ENCODE measurements at regions not wholly inside any gene's neighbourhood (a gene's known extent, or its start where the extent isn't known, plus 50 kb on each side); places are given as distances from the start of the nearest gene placed in this dataset.

DNA sequence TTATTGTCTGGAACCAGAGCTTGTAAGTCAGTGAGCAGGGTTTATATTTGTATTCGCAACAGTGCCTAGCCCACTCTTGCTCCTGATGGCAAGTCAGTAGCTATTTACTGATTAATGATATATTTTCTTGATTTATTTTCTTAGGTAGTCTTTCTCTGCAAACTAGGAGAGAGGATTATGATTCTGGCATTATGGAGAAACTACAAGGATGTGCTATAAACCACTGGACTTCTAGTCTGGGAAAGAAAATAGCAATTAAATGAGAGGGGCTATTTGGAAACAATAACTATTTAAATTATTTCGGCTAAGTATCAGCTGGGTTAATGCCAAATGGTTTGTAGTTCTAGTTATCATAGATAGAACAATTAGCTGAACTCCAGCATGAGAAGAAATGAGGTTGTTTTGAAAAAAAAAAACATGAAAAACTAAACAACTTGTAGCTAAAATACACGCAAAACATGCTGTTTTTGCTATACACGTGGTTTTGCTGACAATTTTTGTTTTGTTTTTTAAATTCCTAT, 304.9 kb upstream of the TCF21 start:
- no peak for DNase-seq

DNA sequence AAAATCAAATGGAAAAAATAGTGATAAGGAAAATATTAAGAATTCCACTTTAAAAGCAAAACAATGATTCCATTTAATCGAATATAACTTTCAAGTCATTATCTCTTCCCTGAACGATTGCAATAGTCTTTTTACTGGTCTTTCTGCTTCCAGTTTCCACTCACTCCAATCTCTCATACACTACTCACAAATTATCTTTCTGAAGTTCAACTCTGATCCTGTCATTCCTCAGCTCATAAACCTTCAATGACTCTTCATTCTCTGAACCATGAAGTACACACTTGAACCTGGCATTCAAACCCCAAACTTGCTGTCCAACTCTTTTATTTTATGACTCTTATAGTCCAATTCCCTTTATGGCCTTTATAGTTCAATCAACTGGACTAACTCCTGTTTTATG, 304.1 kb upstream of the TCF21 start:
- DNase-seq = no peak

DNA sequence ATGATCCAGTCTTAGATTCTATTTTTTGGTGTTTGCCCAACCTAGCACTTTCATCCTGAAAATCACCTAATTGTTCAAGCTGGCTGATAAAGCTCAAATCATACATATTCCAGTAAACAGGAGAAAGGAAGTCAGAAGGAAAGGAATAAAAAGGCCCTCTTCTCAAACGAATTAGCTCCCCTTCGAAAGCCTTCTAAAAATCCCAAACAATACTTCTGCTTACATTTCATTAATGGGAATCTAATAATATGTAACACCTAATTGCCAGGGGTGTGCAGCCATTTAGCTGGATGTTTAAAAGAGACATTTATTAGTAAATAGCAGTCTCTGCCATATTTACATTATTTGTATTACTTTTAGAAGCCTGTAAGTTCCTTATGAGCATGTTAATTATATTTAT, 302.9 kb upstream of the TCF21 start:
- no peak for DNase-seq

DNA sequence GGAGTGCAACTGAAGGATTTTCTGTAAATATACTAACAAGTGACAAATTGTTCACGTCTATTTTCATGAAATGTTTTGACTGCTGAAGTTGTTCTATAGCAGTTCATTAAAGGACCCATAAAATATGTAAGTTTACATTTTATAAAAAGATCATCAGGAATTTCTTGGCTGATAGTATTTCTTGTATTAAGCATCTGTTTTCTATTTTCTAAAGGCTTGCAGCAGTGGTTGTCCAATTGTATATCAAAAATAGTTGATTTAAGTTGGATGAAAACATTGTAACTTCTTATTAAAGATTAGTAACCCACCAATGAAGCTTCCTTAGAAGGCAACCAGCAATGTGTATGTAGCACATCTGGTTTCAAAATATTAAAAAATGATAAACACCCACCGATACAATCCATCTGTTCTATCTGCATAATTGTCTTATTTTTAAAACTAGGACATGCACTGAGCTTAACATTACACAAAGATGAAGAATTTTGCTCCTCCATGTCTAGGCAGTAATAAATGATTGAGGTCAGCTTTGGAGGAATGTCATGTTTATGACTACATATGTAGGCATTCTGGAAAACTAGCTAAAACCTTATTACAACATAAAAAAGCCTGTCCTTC, 301.3 kb upstream of the TCF21 start:
- DNase-seq = no peak

GRCh38 chr6:133590196-133590595, 298.7 kb upstream of the TCF21 start:
- DNase-seq = no peak

GRCh38 chr6:133590814-133591213, 298.1 kb upstream of the TCF21 start:
- no peak for DNase-seq

DNA sequence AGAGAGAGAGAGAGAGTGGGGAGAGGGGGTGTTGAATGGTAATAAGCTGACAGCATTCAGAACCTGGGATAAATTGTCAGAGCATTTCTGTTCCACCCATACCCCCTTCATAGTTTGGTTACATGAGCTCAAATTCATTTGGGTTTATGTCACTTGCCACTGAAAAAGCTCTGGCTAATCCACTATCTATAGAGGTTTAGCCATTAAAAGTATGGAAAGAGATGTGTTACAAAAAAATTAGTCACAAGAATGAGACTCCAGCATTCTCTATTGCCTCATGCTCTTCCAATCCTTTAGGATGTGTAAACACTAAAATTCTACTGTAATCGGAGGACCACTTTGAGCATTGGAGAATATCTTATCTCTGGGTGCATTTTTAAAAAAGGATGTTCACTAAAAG, 297.6 kb upstream of the TCF21 start:
- no peak for DNase-seq

DNA sequence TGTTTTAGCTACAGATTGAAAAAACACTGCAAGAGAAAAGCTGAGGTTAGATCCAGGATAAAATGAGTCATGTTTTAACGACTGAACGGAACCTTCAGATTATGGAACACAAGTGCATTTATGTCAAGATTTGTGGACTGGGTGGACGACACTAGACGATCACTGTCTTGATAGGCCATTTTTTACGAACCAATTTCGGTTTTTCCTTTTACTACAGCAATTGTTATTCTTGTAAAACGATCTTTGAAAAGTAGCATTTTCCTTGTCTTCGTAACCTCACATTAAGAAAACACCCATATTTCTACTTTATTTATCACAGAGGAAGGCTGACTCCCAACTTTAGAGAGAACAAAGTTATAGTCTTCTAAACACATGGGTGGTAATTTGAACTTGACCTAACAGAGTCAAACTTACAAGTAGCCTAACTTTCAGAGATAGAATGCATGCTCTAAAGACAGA, 294.2 kb upstream of the TCF21 start:
- DNase-seq = no peak

GRCh38 chr6:133595111-133595761, 293.7 kb upstream of the TCF21 start:
- no peak for DNase-seq

- no peak for DNase-seq
Observed at GRCh38 chr6:133606852-133607251, 282.1 kb upstream of the TCF21 start.

GRCh38 chr6:133608620-133609019, 280.3 kb upstream of the TCF21 start:
- no peak for DNase-seq

DNA sequence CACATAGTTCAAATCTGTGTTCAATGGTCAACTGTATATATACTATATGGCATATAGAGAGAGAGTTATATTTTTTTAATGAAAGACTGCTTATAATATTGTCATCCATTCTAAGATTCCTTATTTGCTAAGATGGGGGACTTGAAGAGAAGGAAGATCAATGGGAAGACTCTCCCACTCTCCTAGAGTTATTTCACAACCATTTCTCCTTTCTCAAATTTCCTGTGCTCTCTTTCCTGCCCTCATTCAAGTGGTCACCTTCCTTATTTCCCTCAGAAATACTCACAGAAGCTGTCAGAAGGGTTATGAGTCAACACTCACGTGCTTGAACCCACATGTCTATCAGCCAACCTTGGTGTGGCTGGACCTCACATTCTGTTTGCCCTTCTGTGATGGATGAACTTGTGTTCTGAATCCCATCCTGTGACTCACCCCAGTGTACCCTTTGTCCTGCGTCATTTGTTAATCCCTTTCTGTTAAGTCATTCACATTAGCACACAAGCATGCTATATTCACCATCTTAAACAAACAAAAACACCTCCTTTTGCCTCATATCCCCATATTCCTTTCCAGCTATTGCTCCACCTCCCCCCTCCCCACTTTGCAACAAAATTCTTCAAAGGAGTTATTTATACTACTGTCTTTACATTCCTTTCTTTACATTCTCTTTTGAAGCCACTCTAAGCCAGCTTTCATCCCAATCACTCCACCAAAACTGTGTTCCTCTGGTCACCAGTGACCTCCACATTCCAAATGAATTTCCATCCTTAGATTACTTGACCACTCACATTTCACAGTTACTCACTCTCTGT, 279.3 kb upstream of the TCF21 start:
- peak; percentile 85 to 89 for DNase-seq

DNA sequence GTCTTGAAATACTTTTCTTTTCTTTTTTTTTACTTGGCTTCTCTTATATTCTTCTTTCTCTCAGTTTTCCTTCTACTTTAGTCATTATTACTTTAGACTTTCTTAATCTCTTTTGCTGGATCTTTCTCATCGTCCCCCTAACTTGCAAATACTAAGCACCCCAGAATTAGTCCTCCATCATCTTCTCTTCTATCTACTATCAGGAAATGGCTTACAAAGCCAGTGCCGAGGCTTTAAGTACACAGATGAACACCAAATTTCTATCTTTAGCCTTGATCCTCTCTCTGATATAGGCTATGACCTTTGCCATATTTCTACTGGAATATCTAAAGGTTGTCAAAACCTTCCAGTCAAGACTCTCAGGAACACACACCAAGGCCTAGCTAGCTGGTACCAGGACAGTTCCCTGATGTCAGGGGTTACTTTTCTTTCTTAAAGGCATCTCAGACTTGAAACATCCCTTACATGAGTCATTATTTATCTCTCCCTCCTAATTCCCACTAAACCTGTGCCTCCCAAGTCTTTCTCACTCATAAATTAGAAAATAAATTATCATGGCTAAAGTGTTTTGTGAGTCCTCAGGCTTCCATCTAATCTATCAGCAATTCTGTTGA, 278.6 kb upstream of the TCF21 start:
- DNase-seq = no peak

DNA sequence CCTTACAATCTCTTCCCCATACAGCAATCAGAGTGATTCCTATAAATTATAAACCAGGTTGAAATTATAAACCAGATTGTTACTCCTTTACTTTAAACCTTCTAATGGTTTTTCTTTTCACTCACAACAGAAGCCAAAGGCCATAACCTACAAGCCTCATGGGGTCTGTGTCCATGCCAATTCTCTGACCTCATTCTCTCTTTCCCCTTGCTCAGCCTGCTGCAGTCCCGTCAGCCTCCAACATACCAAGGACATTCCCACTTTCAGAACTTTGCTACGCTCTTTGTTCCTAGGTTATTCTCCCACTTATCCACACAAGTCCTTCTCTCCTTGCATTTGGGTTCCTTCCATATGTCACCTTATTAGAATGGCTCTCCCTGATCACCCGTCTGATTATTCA, 277.9 kb upstream of the TCF21 start:
- no peak for DNase-seq

- no peak for DNase-seq
Observed at GRCh38 chr6:133612459-133612858, 276.5 kb upstream of the TCF21 start.

GRCh38 chr6:133613211-133613610, 275.7 kb upstream of the TCF21 start:
- no peak for DNase-seq

- DNase-seq = no peak
Observed at GRCh38 chr6:133621751-133622150, 267.2 kb upstream of the TCF21 start.

DNA sequence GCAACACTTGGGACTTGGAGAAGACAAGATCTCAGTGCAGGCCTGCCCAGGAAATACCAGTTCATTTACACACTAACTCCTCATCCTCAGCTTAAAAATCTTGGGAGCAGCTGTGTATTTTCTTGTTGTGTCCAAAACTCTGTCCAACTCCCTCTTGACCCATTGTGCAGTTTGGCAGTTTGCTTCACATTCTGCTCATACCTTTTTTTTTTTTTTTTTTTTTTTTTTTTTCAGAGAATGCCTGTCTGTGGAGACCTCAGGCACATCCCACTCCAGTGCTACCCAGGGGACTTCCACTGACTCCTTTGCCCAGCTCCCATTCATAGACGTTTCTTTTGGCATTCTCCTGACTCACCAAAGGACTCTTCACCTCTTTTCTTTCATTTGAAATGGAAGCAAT, 265.8 kb upstream of the TCF21 start:
- no peak for DNase-seq

DNA sequence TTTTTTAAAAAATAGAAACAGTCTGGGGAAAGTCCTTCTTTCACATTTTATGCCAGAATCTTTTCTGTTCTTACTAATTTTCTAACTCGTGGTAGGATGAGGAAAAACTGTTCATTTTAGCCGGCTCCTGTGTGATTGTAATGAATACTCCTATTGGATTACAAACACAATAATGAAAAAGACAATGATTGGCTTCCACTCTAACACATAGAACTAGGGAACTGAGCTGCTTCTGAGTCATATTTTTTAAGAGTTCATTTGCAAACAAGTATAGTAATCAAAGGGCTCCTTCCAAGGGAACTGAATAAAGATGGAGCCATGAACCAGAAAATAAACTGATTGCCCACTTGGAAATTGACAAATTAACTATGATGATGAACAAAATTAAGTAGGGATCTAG, 265.3 kb upstream of the TCF21 start:
- no peak for DNase-seq

DNA sequence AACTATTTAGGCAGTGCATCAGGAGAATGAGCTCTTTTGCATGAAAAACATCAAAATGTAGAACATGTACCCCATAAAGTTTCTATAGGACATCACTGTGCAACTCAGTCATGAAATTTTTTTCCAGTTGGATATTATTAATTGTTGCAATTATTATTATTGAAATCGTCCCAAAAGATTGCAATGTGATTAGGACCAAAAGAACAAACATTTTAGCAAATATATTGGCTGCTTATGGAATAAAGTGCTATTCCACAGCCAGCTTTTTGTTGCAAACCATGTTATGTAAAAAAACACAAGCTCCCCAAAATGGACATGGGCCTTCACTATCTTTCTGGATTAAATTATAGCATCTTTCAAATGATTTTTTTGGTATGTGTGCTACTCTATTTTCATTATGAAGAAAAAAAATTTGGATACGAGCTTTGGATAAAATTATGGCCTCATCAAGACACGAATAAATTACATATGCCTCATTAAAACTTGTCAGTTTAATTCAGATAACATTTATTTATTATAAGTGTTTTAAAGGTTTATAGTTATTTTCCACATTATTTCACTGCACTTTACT, 262.7 kb upstream of the TCF21 start:
- no peak for DNase-seq

DNA sequence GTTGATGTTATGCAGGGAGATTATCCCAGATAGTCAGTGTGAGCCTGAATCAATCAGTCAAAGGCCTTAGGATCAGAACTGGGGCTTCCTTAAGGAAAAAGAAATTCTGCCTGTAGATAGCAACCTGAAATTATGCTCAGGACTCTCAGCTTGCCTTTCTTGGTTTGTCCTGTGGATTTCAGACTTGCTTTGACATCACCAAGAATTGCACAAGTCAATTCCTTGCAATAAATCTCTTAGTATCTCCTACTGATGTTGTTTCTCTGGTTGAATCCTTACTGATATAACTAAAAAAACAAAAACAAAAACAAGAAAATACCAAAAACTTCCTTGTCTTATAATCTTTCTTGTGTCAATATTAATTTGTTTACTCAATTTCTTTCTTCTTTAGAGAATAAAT, 258.9 kb upstream of the TCF21 start:
- DNase-seq = no peak

DNA sequence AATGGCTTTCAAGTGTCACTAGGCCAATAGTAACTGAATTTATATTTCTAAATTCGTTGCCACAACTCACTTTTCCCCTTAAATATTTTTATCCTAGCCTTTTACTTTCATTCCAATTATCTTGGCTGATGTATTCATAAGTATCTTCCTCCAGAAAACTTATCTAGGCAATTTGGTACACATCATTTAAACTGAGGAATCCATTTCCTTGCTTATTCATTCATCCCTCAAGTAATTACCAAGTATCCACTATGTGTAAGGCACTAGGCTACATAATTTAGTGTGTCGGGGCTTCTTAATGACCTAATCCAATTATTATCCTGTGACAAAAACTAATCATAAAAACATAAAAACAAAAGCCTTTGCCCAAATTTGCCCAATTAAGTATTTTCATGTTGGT, 258.3 kb upstream of the TCF21 start:
- DNase-seq = no peak

GRCh38 chr6:133631421-133631820, 257.5 kb upstream of the TCF21 start:
- DNase-seq = peak in 1 of 2 experiments; percentile 21
